Ectodermal cell (in vitro differentiated cells): ENCODE measurements at regions not wholly inside any gene's neighbourhood (a gene's known extent, or its start where the extent isn't known, plus 50 kb on each side); places are given as distances from the start of the nearest gene placed in this dataset.

ENCODE experiments used
- H3K27ac ChIP-seq: 2 replicates; pipeline ENCODE4 v1.7.0; 2013; ENCODE audit warnings: mild to moderate bottlenecking, low read depth, low read length; ENCODE audit not compliant: insufficient read depth, poor library complexity, severe bottlenecking
- H3K27me3 ChIP-seq: 2 replicates; pipeline ENCODE4 v1.7.0; 2013; ENCODE audit warnings: mild to moderate bottlenecking, low read length; ENCODE audit not compliant: insufficient read depth, control insufficient read depth, poor library complexity, severe bottlenecking
- H3K36me3 ChIP-seq: one replicate; pipeline ENCODE4 v1.7.0; 2013; ENCODE audit warnings: low read length; ENCODE audit not compliant: control insufficient read depth, insufficient read depth
- H3K4me1 ChIP-seq: one replicate; pipeline ENCODE4 v1.7.0; 2013; ENCODE audit warnings: low read length; ENCODE audit not compliant: control insufficient read depth, insufficient read depth
- H3K4me3 ChIP-seq: 2 replicates; pipeline ENCODE4 v1.7.0; 2013; ENCODE audit warnings: low read depth, low read length, control low read depth; ENCODE audit not compliant: insufficient read depth
- H3K9me3 ChIP-seq: 2 replicates; pipeline ENCODE4 v1.7.0; 2013; ENCODE audit warnings: mild to moderate bottlenecking, low read length, moderate library complexity; ENCODE audit not compliant: control insufficient read depth
- WGBS, 2 experiments: methylation state at CpG; one replicate each; pipeline ENCODE4 v1.1.7; 2013; ENCODE audit warnings: missing lambda C conversion rate in 2 of 2; 5-methylcytosine and 5-hydroxymethylcytosine counted together

- Histone ChIP-seq H3K27ac (no peak overlapping the region), H3K4me3 (no peak overlapping the region), H3K9me3 (no peaks in the 10 kb centered on the region), H3K4me1 (peaks cover 28% of the 10 kb centered on the region), H3K36me3 (no peaks in the 10 kb centered on the region), H3K27me3 (peaks cover 25% of the 10 kb centered on the region)
- 85 to 86% methylated on average over 30 of the region's 30 CpGs for WGBS, 2 experiments
Measured at GRCh38 chr4:1463088-1463926, 57.1 kb upstream of the NKX1-1 start.

DNA sequence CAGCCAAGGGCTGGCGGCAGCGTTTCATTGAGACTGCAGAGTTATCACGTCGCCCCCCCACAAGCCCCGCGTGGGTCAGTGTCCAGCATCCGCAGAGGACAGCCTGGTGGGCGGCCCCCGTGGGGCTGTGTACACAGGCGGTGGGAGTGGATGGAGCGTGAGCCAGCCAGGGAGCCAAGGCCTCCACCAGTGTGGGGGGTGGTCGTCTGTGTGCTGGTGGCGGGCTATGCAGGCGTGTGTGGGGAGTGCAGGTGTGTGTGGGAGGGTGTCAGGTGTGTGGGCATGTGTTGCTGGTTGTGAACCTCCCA is 56.5 kb upstream of the NKX1-1 start:
- Histone ChIP-seq H3K9me3 (no peaks in the 10 kb centered on the region), H3K4me1 (peaks cover 28% of the 10 kb centered on the region), H3K27ac (no peak overlapping the region), H3K27me3 (peaks cover 31% of the 10 kb centered on the region), H3K36me3 (no peaks in the 10 kb centered on the region), H3K4me3 (no peak overlapping the region)
- 91% methylated on average over 14 of the region's 14 CpGs for WGBS, 2 experiments

GRCh38 chr4:1462009-1462767 is 55.9 kb upstream of the NKX1-1 start:
- Histone ChIP-seq H3K27ac (no peak overlapping the region), H3K27me3 (peaks cover 34% of the 10 kb centered on the region), H3K36me3 (no peaks in the 10 kb centered on the region), H3K9me3 (no peaks in the 10 kb centered on the region), H3K4me1 (peaks cover 28% of the 10 kb centered on the region), H3K4me3 (no peak overlapping the region)
- WGBS, 2 experiments = 57 to 60% methylated on average over 31 of the region's 31 CpGs

- H3K27me3 ChIP-seq = peaks cover 34% of the 10 kb centered on the region
- peaks cover 28% of the 10 kb centered on the region for H3K4me1 ChIP-seq
- 85% methylated on average over 19 of the region's 19 CpGs for WGBS, 2 experiments
- H3K9me3 ChIP-seq = no peaks in the 10 kb centered on the region
- no peak overlapping the region for H3K27ac ChIP-seq
- H3K4me3 ChIP-seq = no peak overlapping the region
- H3K36me3 ChIP-seq = no peaks in the 10 kb centered on the region
Measured at GRCh38 chr4:1460967-1461868, 55.0 kb upstream of the NKX1-1 start.

DNA sequence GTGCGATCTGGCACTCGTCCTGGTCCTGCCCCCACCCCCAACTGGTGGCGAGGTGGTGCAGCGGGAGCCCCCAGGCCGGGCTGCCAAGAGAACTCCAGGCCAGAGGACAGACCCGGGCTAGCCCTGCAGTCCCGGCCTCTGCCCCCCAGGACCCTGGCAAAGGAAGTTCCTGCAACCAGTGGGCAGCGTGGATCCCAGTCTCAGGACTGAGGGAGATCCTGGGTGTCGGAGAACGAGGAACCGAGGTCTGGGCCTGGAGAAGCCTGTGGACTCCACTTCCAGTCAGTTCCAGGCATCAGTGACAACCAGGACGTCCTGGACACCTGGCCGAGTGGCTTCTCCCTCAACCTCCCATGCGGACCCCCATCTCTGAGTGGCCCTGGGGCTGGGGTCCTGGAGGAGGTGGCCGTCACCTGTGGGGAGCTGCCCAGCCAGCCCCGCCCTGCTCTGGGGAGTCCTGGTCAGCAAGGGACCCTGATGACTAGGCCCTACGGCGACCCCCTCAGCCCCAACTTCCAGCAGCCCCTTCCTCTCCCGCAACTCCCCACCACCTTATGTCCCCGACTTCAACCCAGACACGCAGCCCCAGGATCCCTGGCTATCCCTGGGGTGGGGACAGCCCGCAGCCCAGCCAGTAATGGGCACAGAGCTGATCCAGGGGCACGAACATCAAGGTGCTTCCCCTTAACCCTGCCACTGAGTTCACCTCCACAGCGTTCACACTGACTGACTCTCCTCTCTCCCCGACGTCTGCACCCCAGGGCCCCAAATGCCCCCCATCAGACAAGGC is 53.7 kb upstream of the NKX1-1 start:
- Histone ChIP-seq H3K27ac (no peak overlapping the region), H3K9me3 (no peaks in the 10 kb centered on the region), H3K4me3 (no peak overlapping the region), H3K4me1 (peaks cover 25% of the 10 kb centered on the region), H3K36me3 (no peaks in the 10 kb centered on the region), H3K27me3 (peaks cover 34% of the 10 kb centered on the region)
- WGBS, 2 experiments = 61 to 62% methylated on average over 26 of the region's 26 CpGs

GRCh38 chr4:1459081-1459721 is 53.0 kb upstream of the NKX1-1 start:
- no peaks in the 10 kb centered on the region for H3K36me3 ChIP-seq
- H3K4me3 ChIP-seq = no peak overlapping the region
- H3K27ac ChIP-seq = no peak overlapping the region
- H3K27me3 ChIP-seq = peaks cover 34% of the 10 kb centered on the region
- H3K4me1 ChIP-seq = peaks cover 22% of the 10 kb centered on the region
- 24 to 27% methylated on average over 16 of the region's 16 CpGs for WGBS, 2 experiments
- H3K9me3 ChIP-seq = no peaks in the 10 kb centered on the region

DNA sequence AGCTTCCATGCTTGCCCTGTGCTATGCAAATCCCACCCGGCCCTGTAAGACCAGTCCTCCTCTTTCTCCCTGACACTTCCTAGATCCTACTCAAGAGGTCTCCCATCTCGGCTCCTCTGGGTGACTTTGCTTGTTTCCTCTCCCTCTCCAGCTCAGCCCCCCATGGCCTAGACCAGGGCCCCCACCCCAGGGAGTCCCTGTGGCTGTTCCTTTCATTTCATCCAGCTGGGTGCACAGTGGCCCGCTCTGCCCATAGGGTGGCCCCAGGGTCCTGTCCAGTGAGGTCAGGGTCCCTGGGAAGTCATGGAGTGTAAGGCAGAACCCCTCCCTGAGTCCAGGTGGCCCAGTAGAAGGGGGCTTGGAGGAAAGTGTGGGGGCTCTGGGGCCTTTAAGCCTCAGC is 52.3 kb upstream of the NKX1-1 start:
- H3K9me3 ChIP-seq = no peaks in the 10 kb centered on the region
- no peak overlapping the region for H3K27ac ChIP-seq
- WGBS, 2 experiments = 79 to 86% methylated on average over 3 of the region's 3 CpGs
- no peaks in the 10 kb centered on the region for H3K36me3 ChIP-seq
- no peak overlapping the region for H3K4me3 ChIP-seq
- peaks cover 34% of the 10 kb centered on the region for H3K27me3 ChIP-seq
- peaks cover 22% of the 10 kb centered on the region for H3K4me1 ChIP-seq
